Prostate gland (tissue), 2 donors: ENCODE measurements at regions not wholly inside any gene's neighbourhood (a gene's known extent, or its start where the extent isn't known, plus 50 kb on each side); places are given as distances from the start of the nearest gene placed in this dataset.
A peak's percentile ranks its signal among the peaks of the same experiment; 100 is the strongest.

Source experiments
- DNase-seq: peaks from one replicate; pipeline ENCODE4 v3.0.0-alpha.2; 2019; ENCODE audit warnings: low spot score
- H3K27ac ChIP-seq, 2 donors: fragments of 200-600 bp; sonication (generic); 2 replicates each; pipeline ENCODE4 v1.5.1; 2017 to 2019
- H3K27me3 ChIP-seq: fragments of 200-600 bp; sonication (generic); replicated peaks from 2 replicates; pipeline ENCODE4 v1.5.1; 2019; ENCODE audit not compliant: insufficient read depth
- H3K36me3 ChIP-seq, 2 donors: fragments of 200-600 bp; sonication (generic); 1 replicate in 1 of 2; 2 replicates in 1 of 2; pipeline versions ENCODE4 v1.5.1 to v1.8.1; 2017 to 2019
- H3K4me1 ChIP-seq: fragments of 200-600 bp; sonication (generic); replicated peaks from 2 replicates; pipeline ENCODE4 v1.5.1; 2019
- H3K4me3 ChIP-seq, 2 donors: fragments of 200-600 bp; sonication (generic); 2 replicates each; pipeline ENCODE4 v1.5.1; 2017 to 2019
- H3K9me3 ChIP-seq: fragments of 200-600 bp; sonication (generic); 2 replicates; pipeline ENCODE4 v1.5.1; 2017
- CTCF ChIP-seq, 4 experiments: fragments of 200-600 bp in 2 of 4; fragments of 450-650 bp in 2 of 4; sonication (generic) in 2 of 4; IDR thresholded peaks; 1 replicate in 3 of 4; 2 replicates in 1 of 4; pipeline ENCODE4 v1.5.1; 2016 to 2019; ENCODE audit warnings: antibody characterized with exemption in 4 of 4, mild to moderate bottlenecking in 2 of 4, moderate library complexity in 2 of 4
- POLR2A ChIP-seq: fragments of 450-650 bp; IDR thresholded peaks from one replicate; pipeline ENCODE4 v1.6.1; 2016; ENCODE audit warnings: antibody characterized with exemption, mild to moderate bottlenecking
- POLR2AphosphoS5 ChIP-seq: sonication (generic); formaldehyde crosslinking; IDR thresholded peaks from one replicate; pipeline ENCODE4 v1.6.1; 2017; ENCODE audit warnings: antibody characterized with exemption
- WGBS: methylation state at CpG from one replicate; pipeline ENCODE4 v1.1.5; 2018; 5-methylcytosine and 5-hydroxymethylcytosine counted together
- intact Hi-C: fragments of 100-400 bp; cut with DNase I; formaldehyde crosslinking; loops from one replicate; pipeline ENCODE4 v1.14.2; 2022

- TF ChIP-seq POLR2AphosphoS5 (no peak), CTCF (IDR thresholded peaks at IDR 0.05) (no peak), POLR2A (no peak)
- WGBS: 88% methylated on average over 2 of the region's 2 CpGs
- no peaks in the 10 kb centered on the region for H3K4me1 ChIP-seq
- H3K27ac ChIP-seq: no peak overlapping the region
- H3K27me3 ChIP-seq: no peaks in the 10 kb centered on the region
- H3K9me3 ChIP-seq: no peaks in the 10 kb centered on the region
- no peak overlapping the region for H3K4me3 ChIP-seq
- DNase-seq: no peak
- intact Hi-C loops: no loop called here
- H3K36me3 ChIP-seq: no peaks in the 10 kb centered on the region
These were observed 149.5 kb upstream of the BACE2 start for GRCh38 chr21:41018431-41018830.

GRCh38 chr21:41023936-41024335 lies 144.0 kb upstream of the BACE2 start:
- no peak for DNase-seq
- Histone ChIP-seq H3K27me3 (no peaks in the 10 kb centered on the region), H3K36me3 (no peaks in the 10 kb centered on the region), H3K4me3 (no peak overlapping the region), H3K27ac (no peak overlapping the region), H3K4me1 (no peaks in the 10 kb centered on the region), H3K9me3 (no peaks in the 10 kb centered on the region)
- TF ChIP-seq POLR2A: no peak
- TF ChIP-seq CTCF (IDR thresholded peaks at IDR 0.05): no peak
- intact Hi-C loops: no loop called here
- 91% methylated on average over 7 of the region's 7 CpGs for WGBS

GRCh38 chr21:41024341-41024740 lies 143.6 kb upstream of the BACE2 start:
- H3K4me3 ChIP-seq: no peak overlapping the region
- intact Hi-C loops: no loop called here
- H3K4me1 ChIP-seq: no peaks in the 10 kb centered on the region
- no peaks in the 10 kb centered on the region for H3K9me3 ChIP-seq
- TF ChIP-seq POLR2AphosphoS5 (no peak), POLR2A (no peak), CTCF (IDR thresholded peaks at IDR 0.05) (no peak)
- H3K27ac ChIP-seq: no peak overlapping the region
- H3K36me3 ChIP-seq: no peaks in the 10 kb centered on the region
- WGBS: 38% methylated on average over 2 of the region's 2 CpGs
- no peaks in the 10 kb centered on the region for H3K27me3 ChIP-seq
- DNase-seq: no peak

GRCh38 chr21:41024746-41025254 lies 143.2 kb upstream of the BACE2 start:
- no peak for TF ChIP-seq CTCF (IDR thresholded peaks at IDR 0.05)
- no peak for TF ChIP-seq POLR2A
- no peak for TF ChIP-seq POLR2AphosphoS5
- no peaks in the 10 kb centered on the region for H3K9me3 ChIP-seq
- no peaks in the 10 kb centered on the region for H3K4me1 ChIP-seq
- H3K36me3 ChIP-seq: no peaks in the 10 kb centered on the region
- intact Hi-C loops: no loop called here
- H3K4me3 ChIP-seq: no peak overlapping the region
- no peak overlapping the region for H3K27ac ChIP-seq
- no peaks in the 10 kb centered on the region for H3K27me3 ChIP-seq
- no peak for DNase-seq
- WGBS: 36% methylated on average over 13 of the region's 13 CpGs

GRCh38 chr21:41029571-41029970 lies 138.4 kb upstream of the BACE2 start:
- Histone ChIP-seq H3K27ac (peak overlapping the region in 1 of 2 donors; percentile 13), H3K27me3 (no peaks in the 10 kb centered on the region), H3K4me1 (no peaks in the 10 kb centered on the region), H3K4me3 (no peak overlapping the region), H3K36me3 (no peaks in the 10 kb centered on the region), H3K9me3 (no peaks in the 10 kb centered on the region)
- DNase-seq: no peak
- TF ChIP-seq CTCF (IDR thresholded peaks at IDR 0.05) (no peak), POLR2AphosphoS5 (no peak), POLR2A (no peak)
- intact Hi-C loops: no loop called here
- WGBS: 65% methylated on average over 3 of the region's 3 CpGs
